C4-2B (cell line): ENCODE measurements at regions not wholly inside any gene's neighbourhood (a gene's known extent, or its start where the extent isn't known, plus 50 kb on each side); places are given as distances from the start of the nearest gene placed in this dataset.

ENCODE experiments used
- ZFX ChIP-seq: fragments of 450-650 bp; IDR thresholded peaks from 2 replicates; pipeline ENCODE4 v1.6.1; 2017
- TF ChIP-seq, protein P1 (sequence below): fragments of 450-650 bp; conservative IDR thresholded peaks from 2 replicates; pipeline ENCODE4 v1.5.1; 2017; ENCODE audit warnings: mild to moderate bottlenecking

DNA sequence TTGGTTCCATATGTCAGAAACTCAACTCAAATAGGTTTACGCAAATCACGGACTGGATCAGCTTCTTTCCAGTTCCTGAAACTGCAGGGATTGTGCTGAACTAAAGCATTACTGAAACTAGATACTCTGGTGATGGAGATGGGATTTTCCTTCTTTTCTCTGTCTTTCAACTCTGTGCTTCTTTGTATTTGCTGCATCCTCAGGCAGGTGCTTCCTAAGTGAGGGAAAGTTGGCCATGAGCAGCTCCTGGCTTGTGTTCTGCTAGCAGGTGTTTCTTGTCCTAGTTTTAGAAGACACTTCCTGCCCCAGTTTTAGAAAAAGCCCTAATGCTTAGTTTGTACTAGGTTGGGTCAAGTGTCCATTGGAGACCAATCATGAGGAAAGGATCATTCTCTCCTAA, 86.7 kb upstream of the USP24 start:
- TF ChIP-seq, protein P1, sequence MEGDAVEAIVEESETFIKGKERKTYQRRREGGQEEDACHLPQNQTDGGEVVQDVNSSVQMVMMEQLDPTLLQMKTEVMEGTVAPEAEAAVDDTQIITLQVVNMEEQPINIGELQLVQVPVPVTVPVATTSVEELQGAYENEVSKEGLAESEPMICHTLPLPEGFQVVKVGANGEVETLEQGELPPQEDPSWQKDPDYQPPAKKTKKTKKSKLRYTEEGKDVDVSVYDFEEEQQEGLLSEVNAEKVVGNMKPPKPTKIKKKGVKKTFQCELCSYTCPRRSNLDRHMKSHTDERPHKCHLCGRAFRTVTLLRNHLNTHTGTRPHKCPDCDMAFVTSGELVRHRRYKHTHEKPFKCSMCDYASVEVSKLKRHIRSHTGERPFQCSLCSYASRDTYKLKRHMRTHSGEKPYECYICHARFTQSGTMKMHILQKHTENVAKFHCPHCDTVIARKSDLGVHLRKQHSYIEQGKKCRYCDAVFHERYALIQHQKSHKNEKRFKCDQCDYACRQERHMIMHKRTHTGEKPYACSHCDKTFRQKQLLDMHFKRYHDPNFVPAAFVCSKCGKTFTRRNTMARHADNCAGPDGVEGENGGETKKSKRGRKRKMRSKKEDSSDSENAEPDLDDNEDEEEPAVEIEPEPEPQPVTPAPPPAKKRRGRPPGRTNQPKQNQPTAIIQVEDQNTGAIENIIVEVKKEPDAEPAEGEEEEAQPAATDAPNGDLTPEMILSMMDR: no peak
- no peak for TF ChIP-seq ZFX
